Activated CD4-positive, alpha-beta T cell treated with anti-CD3 and anti-CD28 coated beads, Interleukin-2, Interleukin-4, amounts not matched to agents 100 ng/mL and 50 ng/mL, durations not matched to agents 16 hours and 8 hours (primary cell): ENCODE measurements at regions not wholly inside any gene's neighbourhood (a gene's known extent, or its start where the extent isn't known, plus 50 kb on each side); places are given as distances from the start of the nearest gene placed in this dataset.
"Not testable (repeated sequence)": the region's sequence is repeated elsewhere in the genome, so short reads cannot be mapped to it uniquely, and the experiment has no call there.

Experiments used
- DNase-seq: peaks from one replicate; pipeline ENCODE4 v3.0.0-alpha.2; 2020; ENCODE audit warnings: low spot score

DNA sequence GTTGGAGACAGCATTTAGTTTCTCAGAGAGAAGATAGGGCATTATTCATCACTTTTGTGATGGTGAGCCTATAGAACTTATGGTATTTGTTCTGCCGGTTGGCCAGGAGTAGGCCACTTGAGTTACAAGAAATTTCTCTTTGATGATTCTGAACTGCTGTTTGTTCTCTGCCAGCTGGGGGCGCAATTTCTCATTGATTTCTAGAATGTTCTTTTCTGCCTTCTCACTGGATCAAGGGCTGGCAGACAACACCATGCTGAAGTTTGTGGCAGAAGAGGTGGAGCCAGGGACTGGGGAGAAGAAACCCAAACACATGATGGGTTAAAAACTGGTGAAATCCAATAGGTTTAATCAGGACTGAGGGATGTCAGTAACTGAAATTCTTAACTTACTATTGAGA lies 360.6 kb downstream of the FAM72C start:
- no peak for DNase-seq

DNA sequence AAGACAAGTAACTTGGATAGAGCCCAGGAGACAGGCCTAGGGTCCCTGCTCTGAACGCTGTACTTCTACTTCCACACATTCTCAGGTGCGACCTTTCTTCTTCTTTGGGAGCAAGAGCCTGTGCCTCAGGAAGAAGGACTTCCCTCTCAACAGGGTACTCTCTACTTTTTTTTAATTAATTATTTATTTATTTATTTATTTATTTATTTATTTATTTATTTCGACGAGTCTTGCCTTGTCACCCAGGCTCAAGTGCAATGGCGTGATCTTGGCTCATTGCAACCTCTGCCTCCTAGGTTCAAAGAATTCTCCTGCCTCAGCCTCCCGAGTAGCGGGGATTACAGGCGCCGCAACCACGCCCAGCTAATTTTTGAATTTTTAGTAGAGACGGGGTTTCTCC lies 361.6 kb downstream of the FAM72C start:
- no peak for DNase-seq

DNA sequence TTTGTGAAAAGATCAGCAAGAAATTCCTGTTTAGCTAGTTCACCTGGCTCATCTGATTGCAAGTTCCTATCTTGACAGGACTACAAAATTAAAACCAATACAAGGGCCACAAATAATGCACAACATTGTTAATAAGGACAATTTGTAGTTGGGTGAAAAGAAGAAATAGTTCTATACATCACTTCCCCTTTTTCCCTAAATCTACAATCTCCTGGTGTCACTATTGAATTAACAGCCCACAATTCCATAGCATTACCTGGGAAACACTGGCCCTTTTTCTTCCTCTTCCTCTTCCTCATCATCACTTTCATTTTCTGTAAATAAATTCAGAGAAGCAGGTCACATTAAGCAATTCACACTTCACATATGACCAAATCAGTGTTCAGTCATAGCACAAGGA lies 366.9 kb downstream of the FAM72C start:
- no peak for DNase-seq

DNA sequence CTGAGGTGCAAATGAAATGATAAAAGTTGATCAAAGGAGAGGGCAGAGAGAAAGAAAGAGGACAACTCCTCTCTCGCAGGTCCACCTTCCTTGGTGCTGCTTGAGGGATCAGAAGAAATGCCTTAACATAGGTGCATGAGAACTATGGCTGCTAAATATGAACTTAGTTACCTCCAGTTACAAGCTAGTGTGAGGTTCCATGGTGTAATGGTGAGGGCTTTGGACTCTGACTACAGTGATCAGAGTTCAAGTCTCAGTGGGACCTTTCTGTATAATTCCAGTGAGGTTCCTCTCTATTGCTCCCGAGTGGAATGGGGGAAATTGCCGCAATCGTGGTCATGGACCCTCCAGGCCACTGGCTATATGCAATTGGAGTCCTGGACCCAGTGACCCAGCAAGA lies 387.3 kb downstream of the FAM72C start:
- DNase-seq: no peak

DNA sequence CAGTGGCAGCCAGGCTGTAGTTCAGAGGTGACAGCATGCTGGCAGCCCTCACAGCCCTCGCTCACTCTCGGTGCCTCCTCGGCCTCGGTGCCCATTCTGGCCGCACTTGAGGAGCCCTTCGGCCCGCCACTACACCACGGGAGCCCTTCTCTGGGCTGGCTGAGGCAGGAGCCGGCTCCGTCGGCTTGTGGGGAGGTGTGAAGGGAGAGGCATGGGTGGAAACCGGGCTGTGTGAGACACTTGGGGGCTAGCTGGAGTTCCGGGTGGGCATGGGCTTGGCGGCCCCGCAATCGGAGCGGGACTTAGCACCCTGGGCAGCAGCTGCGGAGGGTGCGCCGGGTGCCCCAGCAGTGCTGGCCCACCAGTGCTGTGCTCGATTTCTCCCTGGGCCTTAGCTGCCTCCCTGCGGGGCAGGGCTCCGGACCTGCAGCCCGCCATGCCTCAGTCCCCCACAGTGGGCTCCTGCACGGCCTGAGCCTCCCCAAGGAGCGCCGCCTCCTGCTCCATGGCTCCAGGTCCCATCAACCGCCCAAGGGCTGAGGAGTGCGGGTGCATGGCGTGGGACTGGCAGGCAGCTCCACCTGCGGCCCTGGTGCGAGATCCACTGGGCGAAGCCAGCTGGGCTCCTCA lies 396.8 kb downstream of the FAM72C start:
- DNase-seq: no peak

DNA sequence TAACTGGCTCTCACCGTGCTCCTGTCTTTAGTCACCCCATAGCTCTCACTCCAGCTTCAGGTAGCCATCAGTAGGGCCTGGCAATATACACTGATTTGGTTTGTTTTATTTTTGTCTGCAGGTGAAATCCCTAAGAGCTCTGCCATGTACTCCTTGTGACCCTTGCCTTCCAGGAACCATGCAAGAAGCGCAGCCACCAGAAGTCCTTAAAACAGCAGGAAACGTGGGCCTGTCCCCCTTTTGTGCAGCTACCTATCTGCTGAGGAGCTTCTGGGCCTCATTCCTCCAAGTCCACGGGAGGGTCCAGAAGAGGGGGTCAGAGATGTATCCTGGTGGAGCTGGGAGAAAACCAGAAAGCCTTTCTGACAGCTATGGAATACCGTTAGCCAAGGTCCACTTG lies 399.1 kb downstream of the FAM72C start:
- not testable (repeated sequence) for DNase-seq

DNA sequence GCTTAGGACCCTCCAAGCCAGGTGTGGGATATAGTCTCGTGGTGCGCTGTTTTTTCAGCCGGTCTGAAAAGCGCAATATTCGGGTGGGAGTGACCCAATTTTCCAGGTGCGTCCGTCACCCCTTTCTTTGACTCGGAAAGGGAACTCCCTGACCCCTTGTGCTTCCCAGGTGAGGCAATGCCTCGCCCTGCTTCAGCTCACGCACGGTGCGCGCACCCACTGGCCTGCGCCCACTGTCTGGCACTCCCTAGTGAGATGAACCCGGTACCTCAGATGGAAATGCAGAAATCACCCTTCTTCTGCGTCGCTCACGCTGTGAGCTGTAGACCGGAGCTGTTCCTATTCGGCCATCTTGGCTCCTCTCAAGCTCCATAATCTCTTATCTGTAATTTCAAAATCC lies 408.0 kb downstream of the FAM72C start:
- not testable (repeated sequence) for DNase-seq

DNA sequence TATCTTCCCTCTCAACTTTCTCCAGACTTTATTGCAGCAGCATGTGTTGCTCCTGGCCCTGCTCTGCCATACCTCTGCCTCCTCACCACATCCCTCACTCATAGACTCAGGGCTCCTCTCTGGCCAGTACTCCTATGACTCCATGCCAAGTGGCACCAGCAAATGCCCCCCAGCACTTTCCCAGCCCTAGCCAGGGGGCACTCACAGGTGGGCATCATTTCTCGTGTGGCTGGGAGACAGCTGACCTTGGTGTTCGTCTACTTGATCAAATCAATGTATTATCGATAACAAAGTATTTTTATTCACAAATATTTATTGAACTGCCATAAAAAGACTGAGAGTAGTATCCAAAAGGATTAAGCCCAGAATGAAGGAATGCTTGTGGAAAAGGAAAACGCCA lies 418.2 kb downstream of the FAM72C start:
- no peak for DNase-seq

DNA sequence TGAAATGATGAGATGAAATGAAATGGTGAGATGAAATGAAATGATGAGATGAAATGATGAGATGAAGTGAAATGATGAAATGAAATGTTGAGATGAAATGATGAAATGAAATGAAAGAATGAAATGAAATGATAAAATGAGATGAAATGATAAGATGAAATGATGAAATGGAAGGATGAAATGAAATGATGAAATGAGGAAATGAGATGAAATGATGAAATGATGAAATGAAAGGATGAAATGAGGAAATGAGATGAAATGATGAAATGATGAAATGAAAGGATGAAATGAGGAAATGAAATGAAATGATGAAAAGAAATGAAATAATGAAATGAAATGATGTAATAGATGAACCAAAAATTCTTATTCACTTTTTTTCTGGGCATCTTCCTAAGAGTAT lies 467.1 kb downstream of the FAM72C start:
- DNase-seq: not testable (repeated sequence)

DNA sequence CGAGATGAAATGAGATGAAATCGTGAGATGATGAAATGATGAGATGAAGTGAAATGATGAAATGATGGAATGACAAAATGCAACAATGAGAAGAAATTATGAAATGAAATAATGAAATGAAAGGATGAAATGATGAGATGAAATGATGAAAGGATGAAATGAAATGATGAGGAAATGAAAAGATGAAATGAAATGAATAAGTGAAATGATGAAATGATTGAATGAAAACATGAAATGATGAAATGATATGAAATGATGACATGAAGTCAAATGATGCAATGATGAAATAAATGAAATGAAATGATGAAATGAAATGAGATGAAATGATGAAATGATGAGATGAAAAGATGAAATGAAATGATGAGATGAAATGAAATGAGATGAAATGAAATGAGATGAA lies 467.7 kb downstream of the FAM72C start:
- not testable (repeated sequence) for DNase-seq

DNA sequence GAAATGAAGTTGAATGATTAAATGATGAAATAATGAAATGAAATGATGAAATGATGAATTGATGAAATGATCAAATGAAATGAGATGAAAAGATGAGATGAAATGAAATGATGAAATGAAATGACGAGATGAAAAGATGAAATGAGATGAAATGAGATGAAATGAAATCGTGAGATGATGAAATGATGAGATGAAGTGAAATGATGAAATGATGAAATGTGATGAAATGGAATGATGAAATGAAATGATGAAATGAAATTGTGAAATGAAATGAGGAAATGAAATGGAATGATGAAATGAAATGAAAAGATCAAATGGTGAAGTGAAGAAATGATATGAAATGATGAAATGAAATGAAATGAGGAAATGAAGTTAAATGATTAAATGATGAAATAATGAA lies 468.7 kb downstream of the FAM72C start:
- not testable (repeated sequence) for DNase-seq

DNA sequence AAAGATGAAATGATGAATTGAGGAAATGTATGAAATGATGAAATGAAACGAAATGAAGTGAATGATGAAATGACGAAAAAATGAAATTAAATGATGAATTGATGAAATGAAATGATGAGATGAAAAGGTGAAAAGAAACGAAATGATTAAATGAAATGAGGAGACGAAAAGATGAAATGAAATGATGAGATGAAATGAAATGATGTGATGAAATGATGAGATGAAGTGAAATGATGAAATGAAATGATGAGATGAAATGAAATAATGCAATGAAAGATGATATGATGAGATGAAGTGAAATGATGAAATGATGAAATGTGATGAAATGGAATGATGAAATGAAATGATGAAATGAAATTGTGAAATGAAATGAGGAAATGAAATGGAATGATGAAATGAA lies 469.7 kb downstream of the FAM72C start:
- not testable (repeated sequence) for DNase-seq

DNA sequence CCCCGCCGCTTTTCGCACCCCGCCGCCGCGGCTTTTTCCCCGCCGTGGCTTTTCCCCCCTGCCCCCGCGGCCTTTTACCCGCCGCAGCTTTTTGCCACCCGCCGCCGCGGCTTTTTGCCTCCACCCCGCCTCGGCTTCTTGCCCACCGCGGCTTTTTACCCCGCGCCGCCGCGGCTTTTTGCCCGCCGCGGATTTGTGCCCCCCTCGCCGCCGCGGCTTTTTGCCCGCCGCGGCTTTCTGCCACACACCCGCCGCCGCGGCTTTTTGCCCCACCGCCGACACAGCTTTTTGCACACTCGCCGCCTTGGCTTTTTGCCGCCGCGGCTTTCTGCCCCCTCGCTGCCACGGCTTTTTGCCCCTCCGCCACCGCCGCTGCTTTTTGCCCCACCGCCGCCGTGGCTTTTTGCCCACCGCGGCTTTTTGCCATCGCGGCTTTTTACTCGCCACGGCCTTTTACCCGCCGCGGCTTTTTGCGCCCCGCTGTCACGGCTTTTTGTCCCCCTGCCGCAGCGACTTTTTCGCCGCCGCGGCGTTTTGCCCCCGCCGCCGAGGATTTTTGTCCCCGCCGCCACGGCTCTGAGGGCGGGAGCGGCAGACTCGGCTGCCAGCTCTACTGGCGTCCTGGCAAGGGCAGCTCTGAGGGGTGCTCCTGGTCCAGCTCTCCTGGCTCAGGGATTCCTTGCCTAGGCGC lies 473.6 kb downstream of the FAM72C start:
- not testable (repeated sequence) for DNase-seq

DNA sequence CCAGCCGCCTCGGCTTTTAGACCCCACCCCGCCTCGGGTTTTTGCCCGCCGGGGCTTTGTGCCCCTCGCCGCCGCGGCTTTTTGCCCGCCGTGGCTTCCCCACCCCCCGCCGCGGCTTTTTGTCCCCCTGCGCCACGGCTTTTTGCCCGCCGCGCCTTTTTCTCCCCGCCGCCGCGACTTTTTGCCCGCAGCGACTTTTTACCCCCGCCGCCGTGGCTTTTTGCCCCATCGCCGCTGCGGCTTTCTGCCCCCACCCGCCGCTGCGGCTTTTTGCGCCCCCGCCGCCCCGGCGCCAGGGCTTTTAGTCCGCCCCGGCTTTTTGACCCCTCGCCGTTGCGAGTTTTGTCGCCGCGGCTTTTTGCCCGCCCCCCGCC lies 474.4 kb downstream of the FAM72C start:
- no peak for DNase-seq

DNA sequence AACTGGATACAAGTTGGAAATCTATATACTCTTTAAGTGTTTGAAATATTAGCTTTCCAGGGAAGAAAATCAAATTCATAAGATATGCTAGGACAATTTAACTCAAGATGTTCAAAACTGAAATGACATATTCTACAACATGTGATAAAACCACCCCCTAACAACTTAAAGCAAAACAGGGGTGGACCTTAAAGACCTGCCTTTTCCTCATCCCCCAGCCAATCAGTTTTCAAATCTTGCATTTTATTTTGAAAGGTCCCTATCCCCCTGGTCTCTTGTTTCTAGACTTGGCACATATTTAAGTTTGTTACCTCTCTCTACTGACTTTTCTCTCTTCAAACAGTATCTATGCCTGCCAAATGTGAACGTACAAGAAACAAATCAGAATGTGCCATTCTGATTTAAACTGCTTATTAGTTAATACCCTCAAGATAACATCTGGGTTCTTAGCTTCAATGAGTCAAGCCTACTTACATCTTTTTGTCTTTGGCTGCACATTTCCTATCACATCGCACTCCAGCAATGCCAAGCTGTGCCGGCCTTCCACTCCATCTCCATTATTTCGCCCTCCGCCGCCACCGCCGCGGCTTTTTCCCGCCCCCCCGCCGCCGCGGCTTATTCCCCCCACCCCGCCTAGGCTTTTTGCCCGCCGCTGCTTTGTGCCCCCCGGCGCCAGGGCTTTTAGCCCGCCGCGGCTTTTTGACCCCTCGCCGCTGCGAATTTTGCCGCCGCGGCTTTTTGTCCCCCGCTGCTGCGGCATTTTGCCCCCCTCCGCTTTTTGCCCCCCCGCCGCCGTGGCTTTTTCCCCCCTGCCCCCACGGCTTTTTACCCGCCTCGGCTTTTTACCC lies 475.0 kb downstream of the FAM72C start:
- not testable (repeated sequence) for DNase-seq
